GM10248 (cell line): ENCODE measurements at regions not wholly inside any gene's neighbourhood (a gene's known extent, or its start where the extent isn't known, plus 50 kb on each side); places are given as distances from the start of the nearest gene placed in this dataset.
"Not testable (repeated sequence)": the region's sequence is repeated elsewhere in the genome, so short reads cannot be mapped to it uniquely, and the experiment has no call there.

Source experiments
- CTCF ChIA-PET: fragments of 300-600 bp; sonication (Branson Sonifier 250); formaldehyde crosslinking; extraction: SDS; loops from one replicate; lab custom pipeline; 2021; ENCODE audit warnings: antibody characterized with exemption; lab: Yijun Ruan, JAX
- POLR2A ChIA-PET: fragments of 350-650 bp; sonication (Branson Sonifier 250); formaldehyde crosslinking; extraction: SDS; loops from one replicate; lab custom pipeline; 2020; ENCODE audit warnings: antibody characterized with exemption; lab: Yijun Ruan, JAX
- DNase-seq: peaks from one replicate; pipeline ENCODE4 v3.0.0; 2012; ENCODE audit errors: extremely low spot score
- CTCF ChIP-seq: IDR thresholded peaks from 2 replicates; pipeline ENCODE4 v1.5.1; 2012; ENCODE audit warnings: mild to moderate bottlenecking, low read depth; ENCODE audit errors: extremely low read depth, missing control alignments, control extremely low read depth

- no peak for TF ChIP-seq CTCF
- no peak for DNase-seq
- POLR2A ChIA-PET, result no interaction called here
- CTCF ChIA-PET, result interaction anchor here (1.0 kb wide), 1 partner anchor 17 kb away, joined by 3 read pairs; no protein-coding TSS in a partner anchor
Measured at GRCh38 chr7:109873296-109873695, 1217.6 kb upstream of the LRRN3 start.

GRCh38 chr7:109879287-109879828, 1211.6 kb upstream of the LRRN3 start:
- DNase-seq, result no peak
- CTCF ChIA-PET, result no interaction called here
- POLR2A ChIA-PET, result no interaction called here
- no peak for TF ChIP-seq CTCF

- POLR2A ChIA-PET, result no interaction called here
- no peak for TF ChIP-seq CTCF
- CTCF ChIA-PET, result interaction anchor here (1.0 kb wide), 1 partner anchor 18 kb away, joined by 3 read pairs; no protein-coding TSS in a partner anchor
- no peak for DNase-seq
Measured at GRCh38 chr7:109890622-109891021, 1200.3 kb upstream of the LRRN3 start.

GRCh38 chr7:109893231-109893630, 1197.7 kb upstream of the LRRN3 start:
- ChIA-PET POLR2A (no interaction called here), CTCF (no interaction called here)
- no peak for DNase-seq
- TF ChIP-seq CTCF, result no peak

- ChIA-PET CTCF (interaction anchor here (1.5 to 2.1 kb wide), 2 partner anchors 10 to 19 kb away, joined by 5 read pairs; no protein-coding TSS in a partner anchor), POLR2A (no interaction called here)
- no peak for DNase-seq
- TF ChIP-seq CTCF, result no peak
Measured at GRCh38 chr7:109895536-109895935, 1195.4 kb upstream of the LRRN3 start.

GRCh38 chr7:109901926-109902325, 1189.0 kb upstream of the LRRN3 start:
- ChIA-PET POLR2A (no interaction called here), CTCF (no interaction called here)
- DNase-seq, result no peak

GRCh38 chr7:109905368-109906065, 1185.4 kb upstream of the LRRN3 start:
- CTCF ChIA-PET, DNase-seq, POLR2A ChIA-PET: not testable (repeated sequence)

More at GRCh38 chr7:109901926-109902325, 1189.0 kb upstream of the LRRN3 start:
- no peak for TF ChIP-seq CTCF
